SK-N-SH treated with all-trans-retinoic acid at 6 μM for 48 hours (cell line): ENCODE measurements at regions not wholly inside any gene's neighbourhood (a gene's known extent, or its start where the extent isn't known, plus 50 kb on each side); places are given as distances from the start of the nearest gene placed in this dataset.

Experiments
- BACH2 ChIP-seq: fragments of 250-450 bp; sonication (Bioruptor Pico); IDR thresholded peaks from 2 replicates; pipeline ENCODE4 v1.9.0; 2021; ENCODE audit warnings: mild to moderate bottlenecking, borderline replicate concordance
- GLIS3 ChIP-seq: fragments of 250-450 bp; sonication (Bioruptor Pico); IDR thresholded peaks from 2 replicates; pipeline ENCODE4 v1.5.0; 2020; ENCODE audit warnings: mild to moderate bottlenecking, moderate library complexity
- PATZ1 ChIP-seq: fragments of 250-450 bp; sonication (Bioruptor Pico); IDR thresholded peaks from 2 replicates; pipeline ENCODE4 v1.8.0; 2020; ENCODE audit warnings: mild to moderate bottlenecking, moderate library complexity, borderline replicate concordance
- POU6F1 ChIP-seq: fragments of 250-450 bp; sonication (Bioruptor Pico); IDR thresholded peaks from 2 replicates; pipeline ENCODE4 v1.8.0; 2021; ENCODE audit warnings: low read depth, mild to moderate bottlenecking, moderate library complexity, borderline replicate concordance
- RARB ChIP-seq: fragments of 250-450 bp; sonication (Bioruptor Pico); IDR thresholded peaks from 2 replicates; pipeline ENCODE4 v1.8.0; 2021; ENCODE audit warnings: mild to moderate bottlenecking, moderate library complexity
- ZFP3 ChIP-seq: fragments of 250-450 bp; sonication (Bioruptor Pico); IDR thresholded peaks from 2 replicates; pipeline ENCODE4 v1.5.0; 2020; ENCODE audit warnings: mild to moderate bottlenecking, moderate library complexity
- ZFP30 ChIP-seq: fragments of 450-650 bp; formaldehyde crosslinking; IDR thresholded peaks from 2 replicates; pipeline ENCODE4 v1.5.0; 2022; ENCODE audit warnings: mild to moderate bottlenecking, moderate library complexity
- ZNF8 ChIP-seq: fragments of 450-650 bp; formaldehyde crosslinking; IDR thresholded peaks from 2 replicates; pipeline ENCODE4 v1.5.0; 2020; ENCODE audit warnings: mild to moderate bottlenecking, moderate library complexity

GRCh38 chr6:148671085-148671484 is 75.7 kb upstream of the UST start:
- TF ChIP-seq ZFP3 (no peak), POU6F1 (CRISPR knock-in tag) (no peak), ZFP30 (CRISPR knock-in tag) (no peak), PATZ1 (CRISPR knock-in tag) (no peak), RARB (CRISPR knock-in tag) (no peak), GLIS3 (CRISPR knock-in tag) (no peak), BACH2 (CRISPR knock-in tag) (no peak), ZNF8 (CRISPR knock-in tag) (no peak)
